Thyroid gland (tissue), 4 donors: ENCODE measurements at regions not wholly inside any gene's neighbourhood (a gene's known extent, or its start where the extent isn't known, plus 50 kb on each side); places are given as distances from the start of the nearest gene placed in this dataset.
"Not testable (repeated sequence)": the region's sequence is repeated elsewhere in the genome, so short reads cannot be mapped to it uniquely, and the experiment has no call there.

ENCODE experiments used
- DNase-seq, 2 donors: peaks; one replicate each; pipeline ENCODE4 v3.0.0-alpha.2; 2019
- H3K27ac ChIP-seq, 3 donors: fragments of 200-600 bp; sonication (generic); 1 replicate in 2 of 3; 2 replicates in 1 of 3; pipeline ENCODE4 v1.5.1; 2016 to 2019; ENCODE audit warnings: mild to moderate bottlenecking in 1 of 3, moderate library complexity in 1 of 3
- H3K27me3 ChIP-seq: fragments of 200-600 bp; sonication (generic); one replicate; pipeline ENCODE4 v1.5.1; 2019
- H3K36me3 ChIP-seq, 2 donors: fragments of 200-600 bp; sonication (generic); one replicate each; pipeline ENCODE4 v1.5.1; 2016 to 2019
- H3K4me1 ChIP-seq, 2 donors: fragments of 200-600 bp; sonication (generic); one replicate each; pipeline ENCODE4 v1.5.1; 2017 to 2019
- H3K4me3 ChIP-seq, 3 donors: fragments of 200-600 bp; sonication (generic); replicated peaks in 1 of 3; 1 replicate in 2 of 3; 2 replicates in 1 of 3; pipeline ENCODE4 v1.5.1; 2016; ENCODE audit warnings: mild to moderate bottlenecking in 1 of 3
- H3K9me3 ChIP-seq: fragments of 200-600 bp; sonication (generic); one replicate; pipeline ENCODE4 v1.5.1; 2017
- CTCF ChIP-seq, 6 experiments: fragments of 200-600 bp in 3 of 6; fragments of 450-650 bp in 3 of 6; sonication (generic) in 3 of 6; IDR thresholded peaks; one replicate each; pipeline ENCODE4 v1.5.1; 2016 to 2019; ENCODE audit warnings: antibody characterized with exemption in 6 of 6, mild to moderate bottlenecking in 2 of 6, inconsistent platforms in 1 of 6, moderate library complexity in 1 of 6
- POLR2A ChIP-seq, 2 donors: fragments of 450-650 bp; IDR thresholded peaks; one replicate each; pipeline ENCODE4 v1.6.1; 2017; ENCODE audit warnings: antibody characterized with exemption in 2 of 2, mild to moderate bottlenecking in 2 of 2, moderate library complexity in 1 of 2
- WGBS, 2 donors: methylation state at CpG; one replicate each; pipeline ENCODE4 v1.1.5; 2017; 5-methylcytosine and 5-hydroxymethylcytosine counted together
- intact Hi-C: fragments of 100-400 bp; cut with DNase I; formaldehyde crosslinking; loops from one replicate; pipeline ENCODE4 v1.15.1; 2023

- Histone ChIP-seq H3K4me3 (no peak overlapping the region), H3K9me3 (no peaks in the 10 kb centered on the region), H3K27ac (no peak overlapping the region), H3K4me1 (no peaks in the 10 kb centered on the region), H3K36me3 (no peaks in the 10 kb centered on the region), H3K27me3 (no peaks in the 10 kb centered on the region)
- WGBS, 2 donors, result 14 to 15% methylated on average over 4 of the region's 4 CpGs
- intact Hi-C loops, result no loop called here
- no peak for DNase-seq
- TF ChIP-seq POLR2A (IDR thresholded peaks at IDR 0.05) (no peak), CTCF (IDR thresholded peaks at IDR 0.05) (no peak)
These were observed 168.8 kb downstream of the CDCA7 start for GRCh38 chr2:173523497-173523896.

GRCh38 chr2:173524256-173524955, 169.7 kb downstream of the CDCA7 start:
- WGBS, 2 donors, result 85 to 94% methylated on average over 7 of the region's 7 CpGs
- Histone ChIP-seq H3K36me3 (no peaks in the 10 kb centered on the region), H3K27me3 (no peaks in the 10 kb centered on the region), H3K27ac (no peak overlapping the region), H3K4me3 (no peak overlapping the region), H3K4me1 (no peaks in the 10 kb centered on the region), H3K9me3 (no peaks in the 10 kb centered on the region)
- DNase-seq, result no peak
- TF ChIP-seq CTCF (IDR thresholded peaks at IDR 0.05) (no peak), POLR2A (IDR thresholded peaks at IDR 0.05) (no peak)
- intact Hi-C loops, result no loop called here

- intact Hi-C loops, result not testable (repeated sequence)
These were observed 178.3 kb downstream of the CDCA7 start for GRCh38 chr2:173532732-173533531.

GRCh38 chr2:173537694-173538093, 183.0 kb downstream of the CDCA7 start:
- no peaks in the 10 kb centered on the region for H3K9me3 ChIP-seq
- 83 to 90% methylated on average over 2 of the region's 2 CpGs for WGBS, 2 donors
- TF ChIP-seq CTCF (IDR thresholded peaks at IDR 0.05) (no peak), POLR2A (IDR thresholded peaks at IDR 0.05) (no peak)
- intact Hi-C loops, result no loop called here
- DNase-seq, result no peak
- no peaks in the 10 kb centered on the region for H3K4me1 ChIP-seq
- no peaks in the 10 kb centered on the region for H3K36me3 ChIP-seq
- no peak overlapping the region for H3K4me3 ChIP-seq
- H3K27me3 ChIP-seq, result no peaks in the 10 kb centered on the region
- H3K27ac ChIP-seq, result no peak overlapping the region

More at GRCh38 chr2:173532732-173533531, 178.3 kb downstream of the CDCA7 start:
- H3K36me3 ChIP-seq, DNase-seq, H3K27ac ChIP-seq, H3K4me1 ChIP-seq, H3K9me3 ChIP-seq, H3K4me3 ChIP-seq, H3K27me3 ChIP-seq: not testable (repeated sequence)
- WGBS, 2 donors, result 82 to 91% methylated on average over 29 to 31 of the region's 32 CpGs

GRCh38 chr2:173539615-173540014, 184.9 kb downstream of the CDCA7 start:
- Histone ChIP-seq H3K9me3 (no peaks in the 10 kb centered on the region), H3K27me3 (no peaks in the 10 kb centered on the region), H3K36me3 (no peaks in the 10 kb centered on the region), H3K4me3 (no peak overlapping the region), H3K27ac (no peak overlapping the region), H3K4me1 (no peaks in the 10 kb centered on the region)
- WGBS, 2 donors, result 91 to 97% methylated on average over 2 of the region's 2 CpGs
- intact Hi-C loops, result no loop called here
- DNase-seq, result no peak
- TF ChIP-seq POLR2A (IDR thresholded peaks at IDR 0.05) (no peak), CTCF (IDR thresholded peaks at IDR 0.05) (no peak)
